ENCODE measurements at regions not wholly inside any gene's neighbourhood (a gene's known extent, or its start where the extent isn't known, plus 50 kb on each side); places are given as distances from the start of the nearest gene placed in this dataset.

GRCh38 chr7:130841416-130841815 is 107.4 kb upstream of the KLF14 start:
- no peaks in the 10 kb centered on the region for H3K79me2 ChIP-seq (ENCODE audit: control insufficient read depth, insufficient read depth, low read length)
- FAIRE-seq (no peak), DNase-seq (ENCODE audit: low read depth, low spot score) (no peak)
- BruUV-seq (replicated peaks) = no TSS peak
- H3K9me3 ChIP-seq (replicated peaks; ENCODE audit: control insufficient read depth, insufficient read depth, low read length) = no peaks in the 10 kb centered on the region
- H3K4me3 ChIP-seq (replicated peaks in 1 of 3; ENCODE audit: insufficient read depth in 1 of 3, low read depth in 1 of 3, low read length in 3 of 3) = no peak overlapping the region
- CTCF ChIA-PET = interaction anchor here (1.3 kb wide), 1 partner anchor 9 kb away, joined by 3 read pairs; no protein-coding TSS in a partner anchor
- H3K9me1 ChIP-seq (replicated peaks; ENCODE audit: control insufficient read depth, extremely low read depth, insufficient read depth, low read length) = no peaks in the 10 kb centered on the region
- no peak overlapping the region for H3K27ac ChIP-seq (ENCODE audit: insufficient read depth, low read depth, low read length)
- dilution Hi-C loops (cut with MboI; ENCODE audit: extremely low pct_ligation_motif_present, low sequenced_read_pairs) = no loop called here
- no peak overlapping the region for H3K4me2 ChIP-seq (ENCODE audit: insufficient read depth, low read length)
- no peak overlapping the region for H2AFZ ChIP-seq (ENCODE audit: low read depth, low read length)
- TF ChIP-seq EZH2 (IDR thresholded peaks at IDR 0.05; ENCODE audit: borderline replicate concordance, low read depth, low read length, severe bottlenecking) (no peak), JUN (IDR thresholded peaks at IDR 0.05; ENCODE audit: borderline replicate concordance, insufficient read depth, insufficient read length, low read depth) (no peak), POLR2AphosphoS5 (IDR thresholded peaks at IDR 0.05; ENCODE audit: insufficient read depth, low read depth, low read length) (no peak), FOS (IDR thresholded peaks at IDR 0.05; ENCODE audit: borderline replicate concordance, insufficient read depth, low read length) (no peak), POLR2A (IDR thresholded peaks at IDR 0.05; ENCODE audit: low read depth, low read length) (no peak), MAX (IDR thresholded peaks at IDR 0.05; ENCODE audit: insufficient read depth, insufficient read length) (no peak), CTCF (IDR thresholded peaks at IDR 0.05; ENCODE audit: extremely low read depth in 1 of 2, insufficient read depth in 1 of 2, low read depth in 1 of 2, low read length in 2 of 2) (no peak), GATA2 (IDR thresholded peaks at IDR 0.05; ENCODE audit: insufficient read depth, insufficient read length, low read depth, low read length) (no peak), MYC (IDR thresholded peaks at IDR 0.05; ENCODE audit: low read depth, low read length) (no peak)
- no peaks in the 10 kb centered on the region for H4K20me1 ChIP-seq (replicated peaks; ENCODE audit: control insufficient read depth, extremely low read depth, insufficient read depth, low read length)
- no peak overlapping the region for H3K9ac ChIP-seq (replicated peaks; ENCODE audit: extremely low read depth, insufficient read depth, low read length)
- POLR2A ChIA-PET = no interaction called here
- no peaks in the 10 kb centered on the region for H3K36me3 ChIP-seq (ENCODE audit: control insufficient read depth in 2 of 2, extremely low read depth in 1 of 2, insufficient read depth in 2 of 2, low read length in 2 of 2)
- no peaks in the 10 kb centered on the region for H3K27me3 ChIP-seq (ENCODE audit: control insufficient read depth in 2 of 2, insufficient read depth in 2 of 2, low read length in 2 of 2)
- intact Hi-C loops (cut with micrococcal nuclease) = no loop called here
- H3K4me1 ChIP-seq (ENCODE audit: control insufficient read depth, extremely low read depth, insufficient read depth, low read length) = peaks cover 24% of the 10 kb centered on the region
